Stomach (tissue), 4 donors: ENCODE measurements at regions not wholly inside any gene's neighbourhood (a gene's known extent, or its start where the extent isn't known, plus 50 kb on each side); places are given as distances from the start of the nearest gene placed in this dataset.

Experiments
- EP300 ChIP-seq: sonication (generic); formaldehyde crosslinking; IDR thresholded peaks from one replicate; pipeline ENCODE4 v1.6.1; 2017; ENCODE audit warnings: antibody characterized with exemption
- POLR2A ChIP-seq, 4 donors: fragments of 450-650 bp; IDR thresholded peaks; one replicate each; pipeline ENCODE4 v1.6.1; 2016; ENCODE audit warnings: antibody characterized with exemption in 4 of 4, control low read depth in 2 of 4, mild to moderate bottlenecking in 1 of 4, moderate library complexity in 1 of 4
- POLR2AphosphoS5 ChIP-seq, 3 donors: sonication (generic); formaldehyde crosslinking; IDR thresholded peaks; one replicate each; pipeline ENCODE4 v1.6.1; 2016; ENCODE audit warnings: antibody characterized with exemption in 3 of 3
- TF ChIP-seq, protein P1 (sequence below), 7 experiments: fragments of 450-650 bp in 4 of 7; fragments of 200-600 bp in 3 of 7; sonication (generic) in 3 of 7; IDR thresholded peaks; one replicate each; pipeline ENCODE4 v1.5.1; 2016 to 2019; ENCODE audit warnings: antibody characterized with exemption in 7 of 7, control low read depth in 2 of 7, mild to moderate bottlenecking in 1 of 7

DNA sequence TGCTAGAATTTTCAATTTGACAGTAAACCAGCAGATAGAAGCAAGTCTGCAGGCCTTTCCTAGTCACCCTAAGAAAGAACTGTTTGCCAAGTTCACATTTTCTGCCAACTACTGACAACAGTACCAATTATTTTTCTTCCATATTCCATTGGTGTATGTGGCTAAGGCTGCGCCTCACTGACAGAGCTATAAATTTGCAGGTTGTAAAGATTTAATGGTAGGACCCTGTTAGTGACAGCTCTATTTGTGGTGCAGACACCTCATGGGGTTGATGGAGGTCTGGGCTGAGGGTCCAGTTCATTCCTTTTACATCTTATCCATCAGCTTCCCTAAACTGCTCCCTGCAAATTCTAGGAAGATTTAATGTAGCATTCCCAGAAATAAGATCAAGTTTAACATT lies 228.5 kb downstream of the FRK start:
- TF ChIP-seq, protein P1, sequence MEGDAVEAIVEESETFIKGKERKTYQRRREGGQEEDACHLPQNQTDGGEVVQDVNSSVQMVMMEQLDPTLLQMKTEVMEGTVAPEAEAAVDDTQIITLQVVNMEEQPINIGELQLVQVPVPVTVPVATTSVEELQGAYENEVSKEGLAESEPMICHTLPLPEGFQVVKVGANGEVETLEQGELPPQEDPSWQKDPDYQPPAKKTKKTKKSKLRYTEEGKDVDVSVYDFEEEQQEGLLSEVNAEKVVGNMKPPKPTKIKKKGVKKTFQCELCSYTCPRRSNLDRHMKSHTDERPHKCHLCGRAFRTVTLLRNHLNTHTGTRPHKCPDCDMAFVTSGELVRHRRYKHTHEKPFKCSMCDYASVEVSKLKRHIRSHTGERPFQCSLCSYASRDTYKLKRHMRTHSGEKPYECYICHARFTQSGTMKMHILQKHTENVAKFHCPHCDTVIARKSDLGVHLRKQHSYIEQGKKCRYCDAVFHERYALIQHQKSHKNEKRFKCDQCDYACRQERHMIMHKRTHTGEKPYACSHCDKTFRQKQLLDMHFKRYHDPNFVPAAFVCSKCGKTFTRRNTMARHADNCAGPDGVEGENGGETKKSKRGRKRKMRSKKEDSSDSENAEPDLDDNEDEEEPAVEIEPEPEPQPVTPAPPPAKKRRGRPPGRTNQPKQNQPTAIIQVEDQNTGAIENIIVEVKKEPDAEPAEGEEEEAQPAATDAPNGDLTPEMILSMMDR (IDR thresholded peaks at IDR 0.05) = no peak
- TF ChIP-seq POLR2A (IDR thresholded peaks at IDR 0.05) (no peak), POLR2AphosphoS5 (IDR thresholded peaks at IDR 0.05) (no peak), EP300 (no peak)
